HEK293 (cell line): ENCODE measurements at regions not wholly inside any gene's neighbourhood (a gene's known extent, or its start where the extent isn't known, plus 50 kb on each side); places are given as distances from the start of the nearest gene placed in this dataset.
A peak's percentile ranks its signal among the peaks of the same experiment; 100 is the strongest.

ENCODE experiments used
- CTCF ChIA-PET: fragments of 350-600 bp; formaldehyde crosslinking; extraction: SDS; loops from one replicate; lab custom pipeline; 2021; ENCODE audit warnings: antibody characterized with exemption; lab: Yijun Ruan, JAX
- POLR2A ChIA-PET: fragments of 300-600 bp; formaldehyde crosslinking; extraction: SDS; loops from one replicate; lab custom pipeline; 2020; ENCODE audit warnings: antibody characterized with exemption, inconsistent platforms; lab: Yijun Ruan, JAX
- H3K27ac ChIP-seq: fragments of 200-500 bp; sonication (Bioruptor generic); 2 replicates; pipeline ENCODE4 v1.5.1; 2014; ENCODE audit warnings: low read depth, low read length, control low read depth, inconsistent platforms; ENCODE audit errors: extremely low read depth
- H3K36me3 ChIP-seq, 2 experiments: fragments of 200-500 bp in 1 of 2; sonication (Bioruptor generic) in 1 of 2; 1 replicate in 1 of 2; 2 replicates in 1 of 2; pipeline ENCODE4 v1.5.1; 2014 to 2017; ENCODE audit warnings: inconsistent platforms in 2 of 2, low read length in 2 of 2; ENCODE audit not compliant: control insufficient read depth in 2 of 2, insufficient read depth in 1 of 2
- H3K4me1 ChIP-seq: fragments of 200-500 bp; sonication (Bioruptor generic); 2 replicates; pipeline ENCODE4 v1.5.1; 2014; ENCODE audit warnings: mild to moderate bottlenecking, low read length, inconsistent platforms; ENCODE audit not compliant: control insufficient read depth, insufficient read depth
- H3K4me3 ChIP-seq: 2 replicates; pipeline ENCODE4 v1.5.1; 2011; ENCODE audit warnings: low read depth, mild to moderate bottlenecking, control low read depth, low read length, moderate library complexity
- H3K9me3 ChIP-seq: fragments of 200-500 bp; sonication (Bioruptor generic); 2 replicates; pipeline ENCODE4 v1.5.1; 2014; ENCODE audit warnings: low read depth, low read length, inconsistent platforms; ENCODE audit not compliant: control insufficient read depth, insufficient read depth
- BCL11A ChIP-seq: fragments of 450-650 bp; formaldehyde crosslinking; IDR thresholded peaks from 2 replicates; pipeline ENCODE4 v1.5.1; 2016; ENCODE audit warnings: low read depth, missing biosample characterization, missing genetic modification characterization
- BCL11B ChIP-seq: fragments of 450-650 bp; formaldehyde crosslinking; IDR thresholded peaks from 2 replicates; pipeline ENCODE4 v1.5.1; 2016; ENCODE audit warnings: low read depth, missing biosample characterization, missing genetic modification characterization
- GLI2 ChIP-seq: fragments of 450-650 bp; formaldehyde crosslinking; IDR thresholded peaks from 2 replicates; pipeline ENCODE4; 2017; ENCODE audit warnings: missing biosample characterization, missing genetic modification characterization, low read depth, borderline replicate concordance
- HOXD13 ChIP-seq: sonication (generic); formaldehyde crosslinking; IDR thresholded peaks from 2 replicates; pipeline ENCODE4 v1.8.0; 2022; ENCODE audit warnings: missing genetic modification reagents, borderline replicate concordance
- KLF16 ChIP-seq: fragments of 450-650 bp; formaldehyde crosslinking; IDR thresholded peaks from 2 replicates; pipeline ENCODE4 v1.5.1; 2017; ENCODE audit warnings: missing biosample characterization, missing genetic modification characterization
- KLF7 ChIP-seq: fragments of 450-650 bp; formaldehyde crosslinking; IDR thresholded peaks from 2 replicates; pipeline ENCODE4 v1.5.1; 2016; ENCODE audit warnings: missing biosample characterization, missing genetic modification characterization, borderline replicate concordance
- SP7 ChIP-seq: fragments of 450-650 bp; formaldehyde crosslinking; IDR thresholded peaks from 2 replicates; pipeline ENCODE4 v1.5.1; 2016; ENCODE audit warnings: missing biosample characterization, missing genetic modification characterization
- TCF7L2 ChIP-seq: IDR thresholded peaks from 2 replicates; pipeline ENCODE4 v1.6.1; 2011; ENCODE audit warnings: low read depth, mild to moderate bottlenecking, inconsistent platforms, low read length, moderate library complexity, borderline replicate concordance
- ZBTB17 ChIP-seq: fragments of 450-650 bp; formaldehyde crosslinking; IDR thresholded peaks from 2 replicates; pipeline ENCODE4 v1.5.1; 2016; ENCODE audit warnings: missing biosample characterization, missing genetic modification characterization
- ZBTB7A ChIP-seq: fragments of 450-650 bp; formaldehyde crosslinking; IDR thresholded peaks from 2 replicates; pipeline ENCODE4 v1.5.1; 2016; ENCODE audit warnings: low read depth, missing biosample characterization, missing genetic modification characterization
- ZFHX2 ChIP-seq: fragments of 450-650 bp; formaldehyde crosslinking; conservative IDR thresholded peaks from 2 replicates; pipeline ENCODE4 v1.5.1; 2016; ENCODE audit warnings: missing biosample characterization, missing genetic modification characterization
- ZFP3 ChIP-seq: fragments of 450-650 bp; formaldehyde crosslinking; IDR thresholded peaks from 2 replicates; pipeline ENCODE4 v1.5.1; 2016; ENCODE audit warnings: low read depth, missing biosample characterization, missing genetic modification characterization
- ZIC2 ChIP-seq: fragments of 450-650 bp; formaldehyde crosslinking; IDR thresholded peaks from 2 replicates; pipeline ENCODE4 v1.5.1; 2016; ENCODE audit warnings: missing biosample characterization, missing genetic modification characterization
- ZNF10 ChIP-seq: fragments of 450-650 bp; formaldehyde crosslinking; IDR thresholded peaks from 2 replicates; pipeline ENCODE4 v1.5.1; 2017; ENCODE audit warnings: missing biosample characterization, missing genetic modification characterization
- ZNF214 ChIP-seq: fragments of 450-650 bp; formaldehyde crosslinking; IDR thresholded peaks from 2 replicates; pipeline ENCODE4 v1.5.1; 2017; ENCODE audit warnings: missing biosample characterization, mild to moderate bottlenecking, missing genetic modification characterization, borderline replicate concordance
- ZNF416 ChIP-seq: fragments of 450-650 bp; formaldehyde crosslinking; IDR thresholded peaks from 2 replicates; pipeline ENCODE4 v1.5.1; 2016; ENCODE audit warnings: missing biosample characterization, missing genetic modification characterization
- ZNF433 ChIP-seq: fragments of 450-650 bp; formaldehyde crosslinking; IDR thresholded peaks from 2 replicates; pipeline ENCODE4 v1.5.1; 2016; ENCODE audit warnings: missing biosample characterization, missing genetic modification characterization, low read depth
- ZNF548 ChIP-seq: fragments of 450-650 bp; formaldehyde crosslinking; IDR thresholded peaks from 2 replicates; pipeline ENCODE4 v1.5.1; 2016; ENCODE audit warnings: missing biosample characterization, missing genetic modification characterization
- ZNF596 ChIP-seq: fragments of 450-650 bp; IDR thresholded peaks from 2 replicates; pipeline ENCODE4 v1.5.0; 2018; ENCODE audit warnings: missing biosample characterization, mild to moderate bottlenecking, missing genetic modification characterization, moderate library complexity
- ZNF624 ChIP-seq: fragments of 450-650 bp; formaldehyde crosslinking; IDR thresholded peaks from 2 replicates; pipeline ENCODE4 v1.5.1; 2017; ENCODE audit warnings: missing biosample characterization, missing genetic modification characterization
- ZNF626 ChIP-seq: fragments of 450-650 bp; sonication (Bioruptor Pico); formaldehyde crosslinking; IDR thresholded peaks from 2 replicates; pipeline ENCODE4 v1.5.1; 2018; ENCODE audit warnings: missing biosample characterization, missing genetic modification characterization, inconsistent platforms
- ZNF654 ChIP-seq: fragments of 450-650 bp; formaldehyde crosslinking; IDR thresholded peaks from 2 replicates; pipeline ENCODE4 v1.5.1; 2016; ENCODE audit warnings: low read depth, missing biosample characterization, missing genetic modification characterization
- ZNF677 ChIP-seq: fragments of 450-650 bp; IDR thresholded peaks from 2 replicates; pipeline ENCODE4 v1.5.0; 2018; ENCODE audit warnings: missing biosample characterization, mild to moderate bottlenecking, missing genetic modification characterization, moderate library complexity
- ZNF791 ChIP-seq: fragments of 450-650 bp; formaldehyde crosslinking; IDR thresholded peaks from 2 replicates; pipeline ENCODE4 v1.5.1; 2016; ENCODE audit warnings: missing biosample characterization, missing genetic modification characterization
- ZNF830 ChIP-seq: fragments of 450-650 bp; IDR thresholded peaks from 2 replicates; pipeline ENCODE4 v1.5.0; 2018; ENCODE audit warnings: missing biosample characterization, missing genetic modification characterization, low read depth, mild to moderate bottlenecking, moderate library complexity
- TF ChIP-seq, protein P1 (sequence below): fragments of 450-650 bp; formaldehyde crosslinking; IDR thresholded peaks from 2 replicates; pipeline ENCODE4 v1.5.1; 2016; ENCODE audit warnings: missing biosample characterization, missing genetic modification characterization
- TF ChIP-seq, protein P2 (sequence below): fragments of 450-650 bp; formaldehyde crosslinking; IDR thresholded peaks from 2 replicates; pipeline ENCODE4 v1.5.1; 2016; ENCODE audit warnings: missing biosample characterization, missing genetic modification characterization
- TF ChIP-seq, protein P3 (sequence below): fragments of 450-650 bp; formaldehyde crosslinking; IDR thresholded peaks from 2 replicates; pipeline ENCODE4 v1.5.1; 2016; ENCODE audit warnings: missing biosample characterization, missing genetic modification characterization, low read depth
- TF ChIP-seq, protein P4 (sequence below): fragments of 450-650 bp; formaldehyde crosslinking; IDR thresholded peaks from 2 replicates; pipeline ENCODE4 v1.5.1; 2016; ENCODE audit warnings: missing biosample characterization, missing genetic modification characterization, borderline replicate concordance
- TF ChIP-seq, protein P5 (sequence below): fragments of 450-650 bp; formaldehyde crosslinking; IDR thresholded peaks from 2 replicates; pipeline ENCODE4 v1.5.1; 2017; ENCODE audit warnings: missing biosample characterization, missing genetic modification characterization

DNA sequence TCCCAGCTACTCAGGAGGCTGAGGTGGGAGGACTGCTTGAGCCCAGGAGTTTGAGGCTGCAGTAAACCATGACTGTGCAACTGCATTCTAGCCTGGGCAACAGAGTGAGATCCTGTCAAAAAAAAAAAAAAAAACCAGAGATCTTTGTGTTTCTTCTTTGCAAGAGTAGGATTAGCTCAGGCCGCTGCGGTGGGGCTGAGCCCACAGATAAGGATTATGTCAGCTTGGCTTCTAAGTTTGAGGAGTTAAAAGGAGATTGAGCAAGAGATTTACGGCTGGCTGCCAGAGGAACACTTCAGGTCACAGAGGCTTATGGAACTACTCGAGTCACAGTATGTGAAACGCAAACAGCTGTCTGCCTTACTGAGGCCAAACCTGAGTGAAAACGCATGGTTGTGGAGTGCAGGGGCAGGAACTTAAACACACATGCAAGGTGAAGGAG is 146.7 kb upstream of the L3MBTL4 start:
- Histone ChIP-seq H3K4me1 (peaks cover 23% of the 10 kb centered on the region), H3K9me3 (no peaks in the 10 kb centered on the region), H3K36me3 (no peaks in the 10 kb centered on the region), H3K4me3 (no peak overlapping the region), H3K27ac (peak overlapping the region; percentile 79)
- CTCF ChIA-PET = interaction anchor here (0.6 to 0.7 kb wide), 3 partner anchors 15 to 711 kb away, joined by 3 to 4 read pairs (median 4); no protein-coding TSS in a partner anchor
- POLR2A ChIA-PET = interaction anchor here (0.6 kb wide), 2 partner anchors 275 to 427 kb away, joined by 3 read pairs; no protein-coding TSS in a partner anchor
- TF ChIP-seq ZNF654 (tag by site-specific recombination) (no peak), ZNF548 (tag by site-specific recombination) (no peak), ZBTB7A (tag by site-specific recombination) (no peak), ZFP3 (no peak), ZNF416 (tag by site-specific recombination) (no peak), ZIC2 (tag by site-specific recombination) (peak; percentile 38; the same call in 1 of the 2 replicates), HOXD13 (CRISPR knock-in tag) (no peak), ZBTB17 (tag by site-specific recombination) (0 out of 2 replicates have a peak, but pooled peaks have one; percentile 36), TCF7L2 (peak; percentile 66; the same call in 1 of the 2 replicates), ZNF830 (tag by site-specific recombination) (no peak), BCL11A (tag by site-specific recombination) (no peak), ZNF10 (tag by site-specific recombination) (no peak), ZNF624 (no peak), ZNF596 (tag by site-specific recombination) (no peak), BCL11B (tag by site-specific recombination) (no peak), ZNF433 (no peak), ZFHX2 (tag by site-specific recombination) (no peak), ZNF626 (tag by site-specific recombination) (no peak), ZNF791 (no peak), KLF16 (tag by site-specific recombination) (no peak), SP7 (tag by site-specific recombination) (0 out of 2 replicates have a peak, but pooled peaks have one; percentile 44), GLI2 (tag by site-specific recombination) (no peak), ZNF677 (tag by site-specific recombination) (no peak), ZNF214 (tag by site-specific recombination) (no peak), KLF7 (tag by site-specific recombination) (no peak)
- TF ChIP-seq, protein P1, sequence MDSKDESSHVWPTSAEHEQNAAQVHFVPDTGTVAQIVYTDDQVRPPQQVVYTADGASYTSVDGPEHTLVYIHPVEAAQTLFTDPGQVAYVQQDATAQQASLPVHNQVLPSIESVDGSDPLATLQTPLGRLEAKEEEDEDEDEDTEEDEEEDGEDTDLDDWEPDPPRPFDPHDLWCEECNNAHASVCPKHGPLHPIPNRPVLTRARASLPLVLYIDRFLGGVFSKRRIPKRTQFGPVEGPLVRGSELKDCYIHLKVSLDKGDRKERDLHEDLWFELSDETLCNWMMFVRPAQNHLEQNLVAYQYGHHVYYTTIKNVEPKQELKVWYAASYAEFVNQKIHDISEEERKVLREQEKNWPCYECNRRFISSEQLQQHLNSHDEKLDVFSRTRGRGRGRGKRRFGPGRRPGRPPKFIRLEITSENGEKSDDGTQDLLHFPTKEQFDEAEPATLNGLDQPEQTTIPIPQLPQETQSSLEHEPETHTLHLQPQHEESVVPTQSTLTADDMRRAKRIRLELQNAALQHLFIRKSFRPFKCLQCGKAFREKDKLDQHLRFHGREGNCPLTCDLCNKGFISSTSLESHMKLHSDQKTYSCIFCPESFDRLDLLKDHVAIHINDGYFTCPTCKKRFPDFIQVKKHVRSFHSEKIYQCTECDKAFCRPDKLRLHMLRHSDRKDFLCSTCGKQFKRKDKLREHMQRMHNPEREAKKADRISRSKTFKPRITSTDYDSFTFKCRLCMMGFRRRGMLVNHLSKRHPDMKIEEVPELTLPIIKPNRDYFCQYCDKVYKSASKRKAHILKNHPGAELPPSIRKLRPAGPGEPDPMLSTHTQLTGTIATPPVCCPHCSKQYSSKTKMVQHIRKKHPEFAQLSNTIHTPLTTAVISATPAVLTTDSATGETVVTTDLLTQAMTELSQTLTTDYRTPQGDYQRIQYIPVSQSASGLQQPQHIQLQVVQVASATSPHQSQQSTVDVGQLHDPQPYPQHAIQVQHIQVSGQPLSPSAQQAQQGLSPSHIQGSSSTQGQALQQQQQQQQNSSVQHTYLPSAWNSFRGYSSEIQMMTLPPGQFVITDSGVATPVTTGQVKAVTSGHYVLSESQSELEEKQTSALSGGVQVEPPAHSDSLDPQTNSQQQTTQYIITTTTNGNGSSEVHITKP = no peak
- TF ChIP-seq, protein P2, sequence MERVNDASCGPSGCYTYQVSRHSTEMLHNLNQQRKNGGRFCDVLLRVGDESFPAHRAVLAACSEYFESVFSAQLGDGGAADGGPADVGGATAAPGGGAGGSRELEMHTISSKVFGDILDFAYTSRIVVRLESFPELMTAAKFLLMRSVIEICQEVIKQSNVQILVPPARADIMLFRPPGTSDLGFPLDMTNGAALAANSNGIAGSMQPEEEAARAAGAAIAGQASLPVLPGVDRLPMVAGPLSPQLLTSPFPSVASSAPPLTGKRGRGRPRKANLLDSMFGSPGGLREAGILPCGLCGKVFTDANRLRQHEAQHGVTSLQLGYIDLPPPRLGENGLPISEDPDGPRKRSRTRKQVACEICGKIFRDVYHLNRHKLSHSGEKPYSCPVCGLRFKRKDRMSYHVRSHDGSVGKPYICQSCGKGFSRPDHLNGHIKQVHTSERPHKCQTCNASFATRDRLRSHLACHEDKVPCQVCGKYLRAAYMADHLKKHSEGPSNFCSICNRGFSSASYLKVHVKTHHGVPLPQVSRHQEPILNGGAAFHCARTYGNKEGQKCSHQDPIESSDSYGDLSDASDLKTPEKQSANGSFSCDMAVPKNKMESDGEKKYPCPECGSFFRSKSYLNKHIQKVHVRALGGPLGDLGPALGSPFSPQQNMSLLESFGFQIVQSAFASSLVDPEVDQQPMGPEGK = peak; percentile 27; the same call in 1 of the 2 replicates
- TF ChIP-seq, protein P3, sequence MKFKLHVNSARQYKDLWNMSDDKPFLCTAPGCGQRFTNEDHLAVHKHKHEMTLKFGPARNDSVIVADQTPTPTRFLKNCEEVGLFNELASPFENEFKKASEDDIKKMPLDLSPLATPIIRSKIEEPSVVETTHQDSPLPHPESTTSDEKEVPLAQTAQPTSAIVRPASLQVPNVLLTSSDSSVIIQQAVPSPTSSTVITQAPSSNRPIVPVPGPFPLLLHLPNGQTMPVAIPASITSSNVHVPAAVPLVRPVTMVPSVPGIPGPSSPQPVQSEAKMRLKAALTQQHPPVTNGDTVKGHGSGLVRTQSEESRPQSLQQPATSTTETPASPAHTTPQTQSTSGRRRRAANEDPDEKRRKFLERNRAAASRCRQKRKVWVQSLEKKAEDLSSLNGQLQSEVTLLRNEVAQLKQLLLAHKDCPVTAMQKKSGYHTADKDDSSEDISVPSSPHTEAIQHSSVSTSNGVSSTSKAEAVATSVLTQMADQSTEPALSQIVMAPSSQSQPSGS = no peak
- TF ChIP-seq, protein P4, sequence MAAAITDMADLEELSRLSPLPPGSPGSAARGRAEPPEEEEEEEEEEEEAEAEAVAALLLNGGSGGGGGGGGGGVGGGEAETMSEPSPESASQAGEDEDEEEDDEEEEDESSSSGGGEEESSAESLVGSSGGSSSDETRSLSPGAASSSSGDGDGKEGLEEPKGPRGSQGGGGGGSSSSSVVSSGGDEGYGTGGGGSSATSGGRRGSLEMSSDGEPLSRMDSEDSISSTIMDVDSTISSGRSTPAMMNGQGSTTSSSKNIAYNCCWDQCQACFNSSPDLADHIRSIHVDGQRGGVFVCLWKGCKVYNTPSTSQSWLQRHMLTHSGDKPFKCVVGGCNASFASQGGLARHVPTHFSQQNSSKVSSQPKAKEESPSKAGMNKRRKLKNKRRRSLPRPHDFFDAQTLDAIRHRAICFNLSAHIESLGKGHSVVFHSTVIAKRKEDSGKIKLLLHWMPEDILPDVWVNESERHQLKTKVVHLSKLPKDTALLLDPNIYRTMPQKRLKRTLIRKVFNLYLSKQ (tag by site-specific recombination) = no peak
- TF ChIP-seq, protein P5, sequence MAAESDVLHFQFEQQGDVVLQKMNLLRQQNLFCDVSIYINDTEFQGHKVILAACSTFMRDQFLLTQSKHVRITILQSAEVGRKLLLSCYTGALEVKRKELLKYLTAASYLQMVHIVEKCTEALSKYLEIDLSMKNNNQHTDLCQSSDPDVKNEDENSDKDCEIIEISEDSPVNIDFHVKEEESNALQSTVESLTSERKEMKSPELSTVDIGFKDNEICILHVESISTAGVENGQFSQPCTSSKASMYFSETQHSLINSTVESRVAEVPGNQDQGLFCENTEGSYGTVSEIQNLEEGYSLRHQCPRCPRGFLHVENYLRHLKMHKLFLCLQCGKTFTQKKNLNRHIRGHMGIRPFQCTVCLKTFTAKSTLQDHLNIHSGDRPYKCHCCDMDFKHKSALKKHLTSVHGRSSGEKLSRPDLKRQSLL (tag by site-specific recombination) = no peak
